ENCODE measurements at regions not wholly inside any gene's neighbourhood (a gene's known extent, or its start where the extent isn't known, plus 50 kb on each side); places are given as distances from the start of the nearest gene placed in this dataset.

- Histone ChIP-seq H3K4me1 (ENCODE audit: insufficient read depth, low read length) (no peaks in the 10 kb centered on the region), H3K79me2 (ENCODE audit: insufficient read depth, low read length) (no peaks in the 10 kb centered on the region), H4K20me1 (ENCODE audit: control insufficient read depth, insufficient read depth, insufficient read length) (no peaks in the 10 kb centered on the region), H2AFZ (ENCODE audit: low read length) (no peak overlapping the region), H3K27ac (ENCODE audit: insufficient read length, low read depth, low read length) (no peak overlapping the region), H2BK20ac (ENCODE audit: low read depth, low read length, poor library complexity, severe bottlenecking) (no peak overlapping the region), H3K14ac (ENCODE audit: insufficient read depth, low read length) (no peak overlapping the region), H3K27me3 (ENCODE audit: insufficient read depth, low read length) (no peaks in the 10 kb centered on the region), H3T11ph (ENCODE audit: low read length) (no peak overlapping the region), H3K23me2 (ENCODE audit: insufficient read length, low read depth, low read length, poor library complexity, severe bottlenecking) (no peaks in the 10 kb centered on the region), H3K9ac (ENCODE audit: extremely low read depth, insufficient read length, low read length) (no peak overlapping the region), H2BK12ac (ENCODE audit: insufficient read length, low read depth, low read length) (no peak overlapping the region), H2BK5ac (ENCODE audit: insufficient read length, low read length) (no peak overlapping the region), H2AK5ac (ENCODE audit: insufficient read length, low read length) (no peak overlapping the region), H3K9me3 (ENCODE audit: control insufficient read depth, low read depth, low read length) (peaks cover 10% of the 10 kb centered on the region), H3K4me2 (ENCODE audit: insufficient read depth, insufficient read length, low read length) (no peak overlapping the region), H3K23ac (ENCODE audit: insufficient read length, low read depth, low read length) (no peak overlapping the region), H4K91ac (ENCODE audit: insufficient read length, low read depth, low read length) (no peak overlapping the region), H2BK120ac (ENCODE audit: low read depth, low read length, poor library complexity, severe bottlenecking) (no peak overlapping the region), H4K8ac (replicated peaks; ENCODE audit: insufficient read length, low read depth, low read length) (no peak overlapping the region), H3K4ac (ENCODE audit: low read depth, low read length) (no peak overlapping the region), H3K79me1 (ENCODE audit: insufficient read depth, low read depth, low read length, poor library complexity, severe bottlenecking) (no peaks in the 10 kb centered on the region), H3K56ac (ENCODE audit: insufficient read length, low read depth, low read length) (no peak overlapping the region), H3K18ac (ENCODE audit: insufficient read length, low read depth, low read length) (no peak overlapping the region), H2BK15ac (ENCODE audit: low read depth, low read length) (no peak overlapping the region), H4K5ac (ENCODE audit: insufficient read length, low read depth, low read length) (no peak overlapping the region)
- Mint-ChIP-seq H3K4me3 (no peak overlapping the region), H3K4me1 (peaks cover 0 to 10% of the 10 kb centered on the region in 2 experiments; a peak in 2 of 4 replicates), H3K36me3 (ENCODE audit: insufficient read depth in 1 of 3, low read depth in 3 of 3) (peaks cover 14 to 50% (median 20%) of the 10 kb centered on the region in 3 experiments), H3K9me3 (peaks cover 26 to 36% of the 10 kb centered on the region in 2 experiments), H3K27ac (no peak overlapping the region), H3K27me3 (ENCODE audit: low read depth) (no peaks in the 10 kb centered on the region; the same call in 1 of the 2 replicates)
- no peak for DNase-seq
- WGBS (ENCODE audit: extremely low coverage, insufficient read length, low lambda C conversion rate): no CpG with 5 or more reads among the region's 1 CpG
- no peak for TF ChIP-seq CTCF (conservative IDR thresholded peaks at IDR 0.05)
These were observed 159.7 kb upstream of the PRICKLE1 start for GRCh38 chr12:42749239-42749638.
